Tibial nerve (tissue), 3 donors: ENCODE measurements at regions not wholly inside any gene's neighbourhood (a gene's known extent, or its start where the extent isn't known, plus 50 kb on each side); places are given as distances from the start of the nearest gene placed in this dataset.

Experiments
- CTCF ChIP-seq, 5 experiments: fragments of 200-600 bp in 3 of 5; fragments of 450-650 bp in 2 of 5; sonication (generic) in 3 of 5; IDR thresholded peaks; one replicate each; pipeline ENCODE4 v1.5.1; 2016 to 2019; ENCODE audit warnings: antibody characterized with exemption in 5 of 5, mild to moderate bottlenecking in 3 of 5, moderate library complexity in 2 of 5
- POLR2A ChIP-seq, 2 donors: fragments of 450-650 bp; IDR thresholded peaks; one replicate each; pipeline ENCODE4 v1.6.1; 2017; ENCODE audit warnings: antibody characterized with exemption in 2 of 2, mild to moderate bottlenecking in 2 of 2, moderate library complexity in 2 of 2

GRCh38 chr12:46579474-46579873, 206.9 kb upstream of the SLC38A2 start:
- TF ChIP-seq POLR2A (IDR thresholded peaks at IDR 0.05): no peak
- TF ChIP-seq CTCF (IDR thresholded peaks at IDR 0.05): no peak
